NCI-H82 (cell line): ENCODE measurements at regions not wholly inside any gene's neighbourhood (a gene's known extent, or its start where the extent isn't known, plus 50 kb on each side); places are given as distances from the start of the nearest gene placed in this dataset.
A peak's percentile ranks its signal among the peaks of the same experiment; 100 is the strongest.

ENCODE experiments used
- DNase-seq: peaks from one replicate; lab custom pipeline; 2025; lab: John Stamatoyannopoulos, UW

DNA sequence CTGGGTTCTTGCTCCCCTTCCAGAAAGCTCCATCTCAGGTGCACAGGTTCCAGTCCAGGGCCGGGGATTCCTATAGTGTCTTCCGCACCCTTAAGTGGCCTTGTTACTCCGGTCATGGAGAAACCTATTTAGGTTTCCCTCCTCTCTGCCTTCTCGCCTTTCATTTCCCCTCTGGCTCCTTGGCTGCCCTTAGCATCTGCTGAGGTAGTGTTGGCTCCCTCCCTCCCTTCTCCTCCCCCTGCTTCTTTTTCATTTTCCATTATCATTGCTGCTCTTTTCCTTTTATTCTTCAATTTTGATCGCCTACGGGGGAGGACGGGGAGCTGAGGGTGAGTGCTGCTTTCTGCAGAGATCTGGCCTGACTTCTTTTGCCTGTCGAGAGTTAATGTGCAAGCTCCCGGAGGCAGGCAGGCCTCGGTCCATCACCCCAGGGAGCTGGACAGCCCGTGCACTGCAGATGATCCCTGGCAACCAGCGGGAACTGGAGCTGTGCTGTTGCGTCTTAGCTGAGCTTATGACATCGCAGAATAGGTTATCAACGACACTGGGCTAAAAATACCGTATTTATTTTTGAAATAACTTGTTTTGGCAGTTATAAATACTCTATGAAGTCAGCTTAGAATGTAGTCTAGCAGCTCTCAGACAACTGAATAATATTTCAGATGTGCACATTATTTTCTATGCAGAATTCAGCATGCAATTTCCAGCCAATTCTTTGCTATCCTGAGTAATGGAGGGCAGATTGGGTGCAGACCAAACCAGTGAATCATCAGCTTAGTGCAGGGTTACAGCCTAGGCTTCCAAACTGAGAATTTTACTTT, 141.9 kb downstream of the SLC4A3 start:
- DNase-seq: no peak

DNA sequence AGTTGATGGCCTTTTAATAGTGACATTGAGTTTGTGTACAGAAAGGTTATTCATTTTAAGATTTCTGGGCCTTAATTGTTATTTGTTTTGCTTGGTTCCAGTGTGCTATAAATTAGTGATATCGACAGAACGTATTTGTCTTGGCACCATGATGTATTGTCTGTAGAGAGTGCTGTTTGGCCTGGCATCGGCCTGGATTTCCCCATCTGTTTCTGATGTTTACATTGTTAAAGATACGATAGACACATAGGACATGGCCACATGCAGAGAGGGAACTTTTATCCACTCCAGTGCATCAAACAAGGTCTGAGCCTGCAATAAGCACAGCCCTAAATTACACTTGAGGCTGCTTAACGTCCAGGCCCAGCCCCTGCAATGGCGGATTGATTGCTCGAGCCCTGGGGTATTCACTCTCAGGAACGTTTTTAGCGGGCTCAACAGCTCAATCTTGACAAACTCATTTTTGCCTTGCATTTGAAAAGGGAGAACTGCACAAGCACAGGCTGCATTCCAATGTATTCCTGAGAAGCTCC, 144.7 kb downstream of the SLC4A3 start:
- no peak for DNase-seq

DNA sequence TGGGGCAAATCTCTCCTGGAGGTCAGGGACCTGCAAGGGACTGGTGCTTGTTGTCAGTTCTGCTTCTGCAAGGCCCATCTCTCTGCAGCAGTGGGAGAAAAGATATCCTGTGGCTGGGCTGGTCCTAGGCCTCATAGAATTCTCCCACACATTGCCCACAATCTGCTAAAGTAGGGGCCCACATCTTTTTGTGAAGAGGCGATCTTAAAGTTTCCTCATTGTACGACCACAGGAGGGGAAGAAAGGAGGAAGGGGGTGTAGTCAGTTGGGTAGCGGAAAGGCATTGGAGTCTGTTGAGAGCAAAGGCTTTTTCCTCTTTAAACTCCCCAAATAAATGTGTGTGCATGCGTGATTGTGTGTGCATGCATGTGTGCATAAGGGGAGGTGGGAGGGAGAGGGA, 145.3 kb downstream of the SLC4A3 start:
- no peak for DNase-seq

DNA sequence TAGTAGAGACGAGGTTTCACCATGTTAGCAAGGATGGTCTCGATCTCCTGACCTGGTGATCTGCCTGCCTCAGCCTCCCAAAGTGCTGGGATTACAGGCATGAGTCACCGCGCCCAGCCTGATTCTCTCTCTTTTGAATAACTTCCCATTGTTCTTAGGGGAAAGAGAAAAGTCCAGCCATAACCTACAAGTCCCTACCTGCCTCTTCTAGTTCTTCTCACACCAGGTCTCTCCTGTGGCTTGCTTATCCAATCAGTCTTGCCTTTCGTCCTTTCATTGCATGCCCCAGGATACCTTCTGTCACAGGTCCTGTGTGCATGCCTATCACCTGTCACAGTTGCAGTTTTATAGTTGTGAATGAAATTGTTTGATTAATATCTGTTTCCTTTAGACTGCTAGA, 148.1 kb downstream of the SLC4A3 start:
- no peak for DNase-seq

DNA sequence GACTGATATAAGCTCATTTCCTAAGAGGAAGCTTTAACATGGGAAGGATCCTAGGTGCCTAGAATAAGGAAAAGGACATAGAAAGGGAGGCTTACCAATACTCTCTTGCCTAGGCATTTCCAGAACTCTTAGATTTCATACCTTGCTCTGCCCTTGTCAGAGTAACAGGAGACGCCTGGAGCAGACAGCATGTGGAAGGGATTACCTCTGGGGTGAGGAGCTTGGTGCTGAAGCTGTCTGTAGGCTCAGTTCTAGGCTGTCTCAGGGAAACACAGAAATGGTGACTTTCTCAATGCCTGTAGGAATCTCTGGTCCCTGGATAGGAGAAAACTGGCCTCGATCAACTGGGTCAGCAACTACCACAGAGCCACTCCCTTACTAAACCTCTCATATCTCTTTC, 150.0 kb downstream of the SLC4A3 start:
- peak; percentile 75 for DNase-seq

DNA sequence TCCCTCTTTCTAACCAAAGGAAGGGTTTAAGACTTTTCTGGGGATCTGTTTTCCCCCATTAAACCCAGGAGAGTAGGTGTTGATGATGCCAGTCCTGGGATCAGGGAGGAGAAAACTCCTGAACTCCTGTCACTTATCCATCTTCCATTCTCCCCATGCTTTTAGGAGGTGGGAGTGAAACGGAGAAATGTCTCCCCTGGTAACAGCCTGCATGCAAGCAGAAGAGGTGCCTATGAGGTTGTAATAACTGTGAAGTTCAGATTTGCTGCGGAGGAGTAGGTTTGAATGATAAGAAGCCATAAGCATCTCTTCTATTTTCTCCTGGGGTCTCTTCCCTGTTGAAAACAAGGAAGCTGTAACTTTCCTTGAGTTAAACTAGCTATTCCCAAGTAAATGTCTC, 150.8 kb downstream of the SLC4A3 start:
- no peak for DNase-seq

DNA sequence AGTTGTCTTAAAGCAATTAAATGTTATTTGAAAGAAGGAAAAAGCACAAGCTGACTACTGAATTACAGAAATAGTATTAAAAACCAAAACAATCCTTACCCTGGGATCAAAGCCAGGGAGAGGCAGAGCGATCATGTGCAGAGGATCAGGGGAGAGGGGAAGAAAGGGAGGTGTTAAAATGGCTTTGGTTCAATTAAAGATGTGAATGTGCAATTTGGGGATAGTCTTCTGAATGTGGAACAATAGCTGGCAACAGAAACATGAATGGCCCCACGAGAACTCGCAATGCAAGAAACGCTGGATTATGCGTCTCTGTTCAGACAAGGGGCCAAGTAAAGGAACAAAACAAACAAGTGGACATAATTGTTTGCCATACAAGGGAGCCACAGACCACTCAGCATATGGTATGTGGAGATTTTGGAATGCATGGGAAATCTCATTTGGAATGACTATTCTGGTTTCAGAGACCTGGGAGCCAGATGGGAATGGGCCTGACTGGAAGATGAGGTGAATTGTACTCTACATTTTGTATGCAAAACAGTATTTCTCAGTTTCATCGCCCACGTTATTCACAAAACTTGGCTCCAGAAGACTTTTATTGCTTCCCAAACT, 155.4 kb downstream of the SLC4A3 start:
- peak; percentile 75 for DNase-seq

DNA sequence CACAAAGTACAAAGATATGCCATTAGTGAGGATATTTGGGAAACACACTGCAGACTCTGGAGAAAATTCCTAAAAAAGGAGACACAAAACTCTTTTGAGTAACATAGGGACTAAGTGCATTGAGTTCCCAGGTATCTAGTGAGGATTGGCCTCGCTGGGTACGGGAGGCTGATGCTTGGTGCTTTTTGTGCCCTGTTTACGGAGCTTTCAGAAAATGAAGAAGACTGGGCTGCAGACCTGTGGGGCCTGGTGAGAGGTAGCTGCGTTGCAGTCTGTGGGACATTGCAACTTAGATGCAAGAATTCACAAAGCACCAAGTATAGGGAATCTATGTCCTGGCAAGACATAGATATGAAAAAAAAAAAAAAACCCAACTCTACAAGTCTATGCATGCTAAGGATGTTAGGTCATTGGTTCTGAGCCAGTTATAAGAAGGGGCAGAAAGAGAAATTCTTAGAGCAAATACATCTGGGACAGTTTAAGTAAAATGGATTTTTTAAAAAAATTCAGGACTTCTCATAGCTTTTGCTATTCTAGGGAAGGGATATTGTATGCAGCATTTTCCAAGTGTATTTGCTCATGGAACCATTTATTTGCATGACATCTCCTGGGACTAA, 156.0 kb downstream of the SLC4A3 start:
- no peak for DNase-seq

DNA sequence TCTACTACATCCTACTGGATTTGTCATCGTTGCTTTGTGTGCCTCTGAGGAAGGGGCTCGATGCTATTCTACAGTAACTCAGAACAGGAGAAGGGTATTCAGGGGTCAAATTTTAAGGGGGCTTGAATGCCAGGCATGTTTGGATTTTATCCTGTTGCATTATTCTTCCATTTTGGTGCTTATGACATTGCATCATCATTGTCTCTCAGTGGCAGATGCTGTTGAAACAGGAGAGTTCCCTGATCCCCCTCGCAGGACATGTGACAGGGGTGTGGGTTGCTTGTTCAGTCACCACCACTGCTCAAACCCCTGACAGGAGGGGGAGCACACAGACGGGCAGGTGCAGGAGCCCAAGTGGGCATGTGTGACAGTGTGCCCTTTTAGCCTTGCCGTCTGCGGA, 156.7 kb downstream of the SLC4A3 start:
- DNase-seq: peak; percentile 58

DNA sequence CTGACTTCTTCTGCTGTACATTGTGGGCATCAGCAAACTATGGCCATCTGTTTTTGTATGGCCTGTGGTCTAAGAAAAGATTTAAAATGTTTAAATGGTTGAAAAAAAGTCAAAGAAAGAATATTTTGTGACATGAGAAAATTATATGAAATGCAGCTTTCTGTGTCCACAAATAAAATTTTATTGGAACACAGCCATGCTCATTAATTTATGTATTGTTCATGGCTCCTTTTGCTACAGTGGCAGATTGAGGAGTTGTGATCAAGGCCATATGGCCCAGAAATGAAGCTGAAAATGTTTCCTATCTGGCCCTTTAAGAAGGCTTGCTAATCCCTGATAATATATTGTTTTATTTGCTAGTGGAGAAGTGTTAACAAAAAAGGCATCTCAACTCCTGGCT, 162.0 kb downstream of the SLC4A3 start:
- peak; percentile 8 for DNase-seq

DNA sequence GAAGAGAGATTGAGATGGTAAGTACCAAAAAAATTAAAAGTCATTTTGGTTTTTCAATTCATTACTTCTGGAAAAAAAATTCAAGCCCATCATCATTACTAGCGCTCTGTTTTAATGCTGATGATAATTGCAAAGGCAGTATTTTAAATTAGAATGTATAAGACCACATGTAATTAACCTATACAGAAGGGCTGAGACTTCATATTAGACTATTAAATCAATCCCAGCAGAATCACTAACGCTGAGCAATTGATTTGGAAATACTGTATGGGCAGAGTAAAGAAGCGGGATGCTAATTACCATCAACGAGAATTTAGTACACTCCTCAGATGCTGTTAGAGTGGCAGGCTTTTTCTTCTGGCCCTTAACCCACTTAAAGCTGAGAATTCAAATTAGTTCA, 165.0 kb downstream of the SLC4A3 start:
- no peak for DNase-seq

DNA sequence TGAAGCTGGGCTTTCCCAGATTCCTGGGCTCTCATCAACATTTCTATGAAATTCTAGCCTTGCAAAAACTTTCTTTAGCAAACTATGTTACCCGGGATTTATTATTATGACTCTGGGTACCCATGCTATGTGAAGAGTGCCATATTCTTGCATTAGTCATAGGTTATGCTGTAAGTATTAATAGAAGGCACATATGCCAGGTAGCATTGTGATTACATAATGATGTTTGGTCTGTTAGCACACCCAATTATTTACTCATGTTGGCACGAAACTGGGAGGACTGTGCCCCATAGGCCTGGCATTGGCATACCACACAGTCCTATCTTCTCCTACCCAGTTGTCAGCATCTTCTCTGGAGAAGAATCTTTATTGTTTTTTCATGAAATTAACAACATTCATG, 171.0 kb downstream of the SLC4A3 start:
- no peak for DNase-seq

DNA sequence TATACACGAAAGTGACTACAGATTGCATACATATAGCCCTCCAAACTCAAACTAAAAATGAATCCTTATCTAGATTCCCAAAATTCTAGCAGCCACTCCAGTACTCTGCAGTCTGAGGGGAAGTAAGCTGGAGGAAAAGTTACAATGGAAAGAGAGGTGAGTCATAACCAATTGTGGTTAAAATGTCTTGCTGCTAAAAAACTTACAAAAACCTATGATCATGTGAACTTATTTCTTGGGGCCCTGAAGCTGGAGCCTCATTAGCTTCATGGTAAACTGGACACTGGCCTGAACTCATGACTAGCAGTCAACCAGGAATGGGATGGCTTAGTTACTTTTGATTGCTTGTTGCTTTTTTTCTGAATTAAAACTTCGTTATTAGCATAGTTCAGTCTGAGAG, 175.9 kb downstream of the SLC4A3 start:
- DNase-seq: no peak

DNA sequence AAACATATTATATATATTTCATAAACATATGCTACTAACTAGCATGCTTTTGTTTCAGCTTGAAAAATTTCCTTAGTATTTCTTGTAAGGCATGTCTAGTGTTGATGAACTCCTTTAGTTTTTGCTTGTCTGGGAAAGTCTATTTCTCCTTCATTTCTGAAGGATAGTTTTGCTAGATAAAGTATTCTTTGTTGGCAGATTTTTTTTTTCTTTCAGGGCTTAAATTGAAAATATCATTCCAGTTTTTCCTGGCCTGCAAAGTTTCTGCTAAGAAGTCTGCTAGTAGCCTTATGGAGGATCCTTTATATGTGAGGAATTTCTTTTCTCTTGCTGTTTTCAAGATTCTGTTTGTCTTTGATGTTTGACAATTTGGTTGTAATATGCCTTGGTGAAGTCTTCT, 183.5 kb downstream of the SLC4A3 start:
- no peak for DNase-seq

DNA sequence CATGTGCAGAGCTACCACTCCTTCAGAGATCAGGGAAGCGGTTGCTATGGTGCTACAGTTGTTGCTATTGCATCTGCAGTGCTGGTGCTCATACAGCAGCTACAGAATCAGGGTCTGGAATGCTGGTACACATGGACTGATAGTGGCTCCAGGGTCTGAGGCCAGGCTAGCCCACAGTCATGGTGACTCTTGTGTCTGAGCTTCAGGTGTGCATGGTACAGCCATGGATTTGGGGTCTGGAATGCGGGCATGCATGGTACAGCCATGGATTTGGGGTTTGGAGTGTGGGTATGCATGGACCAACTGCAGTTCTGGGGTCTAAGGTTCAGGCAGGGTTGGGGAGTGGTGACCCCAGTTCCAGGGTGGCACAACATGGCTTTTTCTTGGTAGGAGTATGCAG, 185.2 kb downstream of the SLC4A3 start:
- no peak for DNase-seq

DNA sequence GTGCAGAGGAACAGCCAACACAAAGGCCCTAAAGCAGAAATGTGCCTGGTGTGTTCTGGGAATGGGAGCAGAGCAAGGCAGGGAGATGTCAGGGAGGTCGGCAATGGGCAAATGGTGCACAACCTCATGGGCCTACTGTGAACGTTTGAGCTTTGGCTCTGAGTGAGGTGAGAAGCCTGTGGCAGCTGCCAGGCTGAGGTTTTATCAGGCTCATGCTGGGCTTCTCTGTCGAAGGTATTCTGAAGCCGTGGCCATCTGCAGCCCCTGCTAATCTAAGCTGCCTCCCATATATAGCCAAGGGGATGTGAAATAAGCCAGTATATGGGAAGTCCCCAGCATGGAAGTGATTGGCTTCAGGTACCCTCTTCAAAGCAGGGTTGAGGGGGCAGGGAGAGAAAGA, 193.3 kb downstream of the SLC4A3 start:
- peak; percentile 86 for DNase-seq

DNA sequence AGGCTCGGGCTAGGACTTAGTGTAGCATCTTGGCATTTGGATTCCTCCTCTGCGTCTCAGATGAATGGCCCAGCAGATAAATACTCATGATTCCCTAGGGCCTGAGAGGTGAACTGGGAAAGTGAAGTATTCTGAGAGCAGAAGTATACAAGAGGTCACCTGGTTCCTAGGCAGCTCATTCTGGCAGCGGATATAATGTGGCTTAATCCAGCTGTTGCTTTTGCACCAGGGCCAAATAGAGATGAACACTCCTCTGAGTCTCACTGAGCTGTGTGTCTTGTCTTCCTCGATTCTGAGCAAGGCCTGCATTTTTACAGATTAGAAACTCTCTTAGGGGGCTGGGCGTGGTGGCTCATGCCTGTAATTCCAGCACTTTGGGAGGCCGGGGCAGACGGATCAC, 196.1 kb downstream of the SLC4A3 start:
- no peak for DNase-seq

DNA sequence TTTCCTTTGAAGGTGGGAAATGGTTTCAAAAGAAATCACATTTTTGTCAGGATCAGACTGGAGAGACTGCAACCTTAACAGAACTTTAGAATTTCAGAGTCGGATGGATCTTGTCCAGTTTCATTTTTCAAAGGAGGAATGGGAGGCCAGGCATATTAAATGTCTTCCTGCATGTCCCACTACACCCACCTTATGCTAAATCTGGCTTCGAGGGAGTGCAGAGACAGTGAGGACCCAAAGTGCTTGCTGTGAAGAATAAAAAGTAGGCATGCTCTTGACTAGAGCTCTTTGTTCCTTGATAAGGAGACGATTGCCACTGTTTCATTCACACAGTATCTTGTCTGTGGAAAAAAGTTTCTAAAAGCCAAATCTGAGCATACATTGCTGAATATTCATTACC, 197.6 kb downstream of the SLC4A3 start:
- DNase-seq: no peak

DNA sequence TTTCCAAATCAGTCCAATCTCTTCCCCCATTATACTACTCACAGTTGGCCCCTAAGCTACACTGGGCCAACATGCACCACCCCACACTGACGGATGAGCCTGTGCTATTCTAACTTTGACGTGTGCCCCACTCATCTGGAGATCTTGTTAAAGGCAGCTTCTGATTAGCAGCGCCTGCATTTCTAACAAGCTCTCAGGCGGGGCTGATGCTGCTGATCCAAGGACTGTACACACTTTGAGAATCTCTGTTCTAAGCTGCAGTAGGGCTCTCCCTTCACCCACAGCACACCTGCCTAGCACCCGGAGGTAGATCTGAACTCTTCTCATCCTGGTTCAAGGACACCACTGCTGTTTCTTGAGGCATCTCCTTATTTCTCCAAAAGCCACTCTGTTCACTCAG, 200.7 kb downstream of the SLC4A3 start:
- peak; percentile 66 for DNase-seq

DNA sequence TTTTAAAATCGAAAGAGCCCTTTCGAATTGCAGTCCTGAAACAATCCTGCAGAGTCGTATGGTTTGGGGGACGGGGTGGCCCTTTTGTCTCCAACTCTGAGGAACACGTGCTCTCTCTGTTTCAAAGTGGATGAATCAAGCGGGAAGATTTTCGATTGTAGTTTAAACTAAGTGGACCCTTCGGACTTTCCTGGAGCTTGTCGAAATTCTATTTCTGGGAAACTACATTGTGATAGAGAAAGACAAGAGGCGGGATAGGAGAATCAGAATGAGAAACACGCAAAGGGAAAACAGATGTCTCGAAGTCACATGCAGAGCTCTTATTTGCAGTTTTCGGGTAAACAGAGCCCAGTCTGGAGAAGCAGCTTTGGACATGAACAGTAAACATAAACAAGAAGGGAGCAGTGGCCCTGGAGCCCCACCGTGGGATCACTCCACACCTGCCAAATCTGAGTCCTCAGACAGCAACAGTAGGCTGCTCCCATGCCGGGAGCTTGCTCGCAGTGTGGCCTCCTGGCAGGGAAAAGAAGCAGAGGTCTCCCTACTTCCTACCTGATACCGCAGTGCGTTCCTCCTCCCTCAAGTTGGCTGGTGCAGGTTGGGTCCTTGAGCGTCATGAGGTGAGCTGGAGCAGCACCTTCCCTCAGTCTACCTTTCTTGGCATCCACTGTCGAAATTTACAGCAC, 202.4 kb downstream of the SLC4A3 start:
- DNase-seq: no peak

DNA sequence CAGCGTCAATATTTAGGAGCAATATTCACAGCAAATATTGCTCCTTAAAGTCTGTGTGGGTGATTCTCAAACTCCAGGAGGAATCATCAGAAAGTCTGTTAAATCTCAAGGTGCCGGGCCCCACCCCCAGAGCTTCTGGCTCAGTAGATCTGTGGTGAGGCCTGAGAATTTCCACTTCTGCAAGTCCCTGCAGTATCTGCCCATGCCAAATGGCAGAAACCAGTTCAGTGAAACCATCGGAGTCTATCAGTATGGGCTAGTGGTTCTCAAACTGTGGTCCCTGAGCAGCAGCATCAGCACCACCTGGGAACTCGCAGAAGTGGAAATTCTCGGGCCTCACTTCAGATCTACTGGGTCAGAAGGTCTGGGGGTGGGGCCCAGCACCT, 202.9 kb downstream of the SLC4A3 start:
- DNase-seq: no peak

DNA sequence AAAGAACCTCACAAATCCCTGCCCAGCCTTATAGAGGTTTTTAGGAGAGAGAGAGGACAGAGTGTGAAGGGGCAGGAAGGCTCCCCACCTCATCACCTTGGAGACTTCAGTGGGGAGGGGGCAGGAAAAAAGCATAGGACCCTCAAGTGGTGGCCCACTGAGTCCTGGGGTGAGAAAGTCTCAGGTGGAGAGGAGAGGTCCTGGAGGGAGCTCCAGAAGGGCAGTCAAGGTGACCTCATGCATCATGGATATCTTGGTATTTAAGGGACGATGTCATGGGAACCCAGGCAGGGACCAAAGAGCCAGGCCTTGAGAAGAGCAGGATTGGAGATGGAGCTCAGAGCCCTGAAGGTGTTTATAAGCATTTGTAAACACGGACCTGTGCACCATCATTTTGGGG, 204.5 kb downstream of the SLC4A3 start:
- no peak for DNase-seq

DNA sequence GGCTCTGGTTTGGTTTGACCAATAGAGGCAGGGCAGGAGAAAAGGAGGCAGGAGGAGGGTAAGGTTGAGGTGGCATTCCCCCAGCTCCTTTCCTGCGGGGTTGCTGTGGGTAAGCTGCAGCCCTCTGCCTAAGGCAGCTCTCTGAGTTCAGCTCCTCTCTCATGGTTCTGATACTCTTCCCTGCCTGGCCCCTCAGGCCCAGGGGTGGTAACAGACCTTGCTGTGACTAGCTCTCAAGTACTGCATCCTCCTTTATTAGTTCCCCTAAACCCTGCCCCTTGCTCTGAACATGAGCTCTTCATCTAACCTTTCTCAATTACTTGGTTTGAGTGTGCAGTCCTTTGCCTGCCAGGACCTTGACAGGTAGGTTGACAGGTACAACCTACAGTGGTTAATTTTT, 205.5 kb downstream of the SLC4A3 start:
- DNase-seq: no peak
